Keratinocyte (primary cell): ENCODE measurements at regions not wholly inside any gene's neighbourhood (a gene's known extent, or its start where the extent isn't known, plus 50 kb on each side); places are given as distances from the start of the nearest gene placed in this dataset.

ENCODE experiments used
- CTCF ChIP-seq, 3 experiments: IDR thresholded peaks in 1 of 3; conservative IDR thresholded peaks in 1 of 3; optimal IDR thresholded peaks in 1 of 3; 2 replicates in 2 of 3; 3 replicates in 1 of 3; pipeline versions ENCODE3 to v1.5.1; 2011; ENCODE audit warnings: low read length in 3 of 3, mild to moderate bottlenecking in 3 of 3, moderate library complexity in 2 of 3, control low read depth in 1 of 3, inconsistent platforms in 1 of 3; ENCODE audit not compliant: insufficient read depth in 2 of 3; ENCODE audit errors: extremely low read depth in 1 of 3
- EZH2 ChIP-seq: IDR thresholded peaks from one replicate; pipeline ENCODE4 v1.6.1; 2012; ENCODE audit warnings: inconsistent platforms, mild to moderate bottlenecking, low read length, moderate library complexity

- TF ChIP-seq CTCF (optimal IDR thresholded peaks at IDR 0.05 in 1 of 3, IDR thresholded peaks at IDR 0.05 in 1 of 3, conservative IDR thresholded peaks at IDR 0.05 in 1 of 3; ENCODE audit: extremely low read depth in 1 of 3, insufficient read depth in 2 of 3, low read length in 3 of 3): no peak
- no peak for TF ChIP-seq EZH2
Observed at GRCh38 chr11:70804139-70804837, 406.0 kb downstream of the CTTN start.
